IPS DF 4.7 (cell line): ENCODE measurements at regions not wholly inside any gene's neighbourhood (a gene's known extent, or its start where the extent isn't known, plus 50 kb on each side); places are given as distances from the start of the nearest gene placed in this dataset.
"Not testable (repeated sequence)": the region's sequence is repeated elsewhere in the genome, so short reads cannot be mapped to it uniquely, and the experiment has no call there.

ENCODE experiments used
- DNase-seq: peaks from one replicate; pipeline ENCODE4 v3.0.0-alpha.2; 2013; ENCODE audit warnings: low spot score; ENCODE audit errors: extremely low read depth

DNA sequence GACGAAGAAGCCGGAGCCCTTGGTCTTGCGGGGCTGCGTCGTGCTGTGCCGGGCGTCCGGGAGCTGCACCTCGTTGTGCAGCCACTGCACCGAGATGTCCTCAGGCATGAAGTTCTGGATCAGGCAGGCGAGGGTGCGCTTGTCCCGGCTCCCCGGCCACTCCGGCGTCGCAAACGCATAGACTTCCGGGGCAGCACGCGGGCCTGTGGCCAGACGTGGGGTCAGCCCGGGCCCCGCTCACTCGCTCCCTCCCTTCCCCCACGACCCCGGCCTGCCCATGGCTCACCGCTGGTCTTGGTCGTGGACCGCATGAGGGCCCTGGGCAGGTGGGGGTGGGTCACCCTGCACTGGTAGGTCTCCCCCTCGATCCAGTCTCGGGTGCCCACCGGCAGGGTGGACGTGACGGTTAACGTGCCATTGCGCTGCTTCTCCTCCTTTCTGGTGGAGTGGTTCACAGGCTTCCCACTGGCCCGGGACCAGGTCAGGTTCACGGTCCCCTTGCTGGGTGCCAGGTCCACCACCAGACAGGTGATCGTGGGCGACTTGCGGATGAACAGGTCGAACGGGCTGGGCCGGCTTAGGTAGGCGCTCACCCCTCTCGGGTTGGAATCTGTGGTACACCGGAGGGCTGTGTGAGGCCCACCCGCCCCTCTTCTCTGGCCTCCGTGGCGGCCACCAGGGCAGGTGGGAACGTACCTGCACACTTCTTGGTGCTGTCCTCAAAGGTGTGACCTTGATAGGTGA is 74.0 kb downstream of the TMEM121 start:
- not testable (repeated sequence) for DNase-seq

DNA sequence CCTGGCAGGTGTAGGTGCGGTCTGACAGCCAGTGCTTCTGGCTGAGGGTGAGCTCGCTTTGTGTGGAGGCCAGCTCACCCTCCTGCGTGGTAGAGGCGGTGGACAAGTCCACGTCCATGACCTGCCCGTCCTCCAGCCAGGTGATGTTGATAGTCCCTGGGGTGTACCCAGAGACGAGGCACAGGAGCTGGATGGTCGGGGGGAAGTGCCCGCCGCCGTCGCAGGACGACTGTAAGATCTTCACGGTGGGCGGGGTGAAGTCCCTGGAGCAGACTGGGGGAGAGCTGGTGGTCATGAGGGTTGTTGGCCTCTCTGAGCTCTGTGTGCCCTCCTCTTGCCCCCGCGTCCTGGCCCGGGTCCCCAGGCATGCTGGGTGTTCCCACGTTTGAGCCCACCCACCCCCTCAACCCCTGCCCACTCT is 74.6 kb downstream of the TMEM121 start:
- no peak for DNase-seq

DNA sequence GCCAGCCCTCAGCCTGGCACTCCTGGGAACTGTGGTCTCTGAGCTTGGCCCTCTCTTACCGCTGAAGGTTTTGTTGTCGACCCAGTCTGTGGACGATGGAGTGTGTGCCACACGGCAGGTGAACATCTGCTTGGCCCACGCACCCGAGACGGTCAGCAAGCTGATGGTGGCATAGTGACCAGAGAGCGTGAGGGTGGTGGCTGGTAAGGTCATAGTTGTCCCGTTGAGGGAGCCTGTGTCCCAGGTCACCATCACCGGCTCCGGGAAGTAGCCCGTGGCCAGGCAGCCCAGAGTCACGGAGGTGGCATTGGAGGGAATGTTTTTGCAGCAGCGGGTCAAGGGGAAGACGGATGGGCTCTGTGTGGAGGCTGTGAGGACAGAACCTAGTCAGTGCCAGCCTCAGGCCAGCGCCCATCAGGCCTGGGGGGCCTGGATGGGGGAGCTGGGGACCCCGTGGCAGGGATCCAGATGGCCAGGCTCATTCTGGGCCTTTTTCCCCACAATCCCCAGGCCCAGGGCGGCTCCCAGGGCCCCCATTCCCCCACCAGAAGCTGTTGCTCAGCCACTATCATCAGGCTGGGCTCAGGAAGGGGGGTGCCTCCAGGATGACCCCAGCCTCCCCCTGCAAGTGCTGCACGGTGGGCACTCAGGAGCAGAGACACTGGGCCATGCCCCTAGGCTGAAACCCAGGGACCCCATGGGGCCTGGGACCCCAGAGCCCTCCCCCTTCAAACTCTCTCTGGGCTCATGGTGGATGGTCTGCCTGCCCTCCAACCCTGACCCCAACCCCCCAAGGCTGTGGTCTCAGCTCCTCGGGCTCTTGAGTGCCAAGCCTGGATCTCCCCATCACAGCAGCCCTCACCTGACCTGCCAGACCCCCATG is 75.2 kb downstream of the TMEM121 start:
- no peak for DNase-seq

GRCh38 chr14:105602243-105602750 is 75.9 kb downstream of the TMEM121 start:
- DNase-seq, result no peak

DNA sequence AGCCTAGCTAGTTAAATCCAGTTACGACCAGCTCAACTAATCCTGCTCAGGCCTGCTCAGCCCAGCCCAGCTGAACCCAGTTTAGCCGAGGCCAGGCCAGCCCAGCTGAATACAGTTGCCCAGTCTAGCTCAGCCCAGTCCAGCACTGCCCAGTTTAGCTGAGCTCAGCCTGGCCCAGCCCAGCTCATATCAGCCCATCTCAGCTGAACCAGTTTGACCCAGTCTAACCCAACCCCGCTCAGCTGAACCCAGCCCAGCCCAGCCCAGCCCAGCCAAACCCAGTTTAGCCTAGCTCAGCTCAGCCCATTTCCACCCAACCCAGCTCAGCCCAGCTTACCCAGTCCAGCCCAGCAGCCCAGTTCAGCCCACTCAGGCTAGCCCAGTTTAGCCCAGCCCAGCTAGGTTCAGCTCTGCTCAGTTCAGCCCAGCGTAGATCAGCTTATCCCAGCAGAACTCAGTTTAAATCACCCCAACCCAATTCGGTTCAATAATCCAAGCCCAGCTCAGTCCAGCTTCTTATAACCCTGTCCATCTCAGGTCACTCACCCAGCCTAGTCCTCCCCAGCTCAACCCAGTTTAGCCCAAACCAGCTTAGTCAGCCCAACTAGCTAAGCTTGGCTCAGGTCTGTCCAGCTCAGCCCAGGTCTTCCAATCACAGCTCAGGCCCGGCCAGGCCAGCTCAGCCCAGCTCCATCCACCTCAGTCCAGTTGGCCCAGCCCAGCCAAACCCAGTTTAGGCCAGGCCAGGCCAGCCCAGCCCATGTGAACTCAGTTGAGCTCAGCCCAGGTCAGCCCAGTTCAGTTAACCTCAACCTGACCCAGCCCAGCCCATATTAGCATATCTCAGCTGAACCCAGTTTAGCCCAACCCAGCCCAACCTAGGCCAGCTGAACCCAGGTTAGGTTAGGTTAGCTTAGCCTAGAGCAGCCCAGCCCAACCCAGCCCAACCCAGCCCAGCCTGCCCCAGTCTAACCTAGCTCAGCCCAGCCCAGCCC is 76.7 kb downstream of the TMEM121 start:
- no peak for DNase-seq

DNA sequence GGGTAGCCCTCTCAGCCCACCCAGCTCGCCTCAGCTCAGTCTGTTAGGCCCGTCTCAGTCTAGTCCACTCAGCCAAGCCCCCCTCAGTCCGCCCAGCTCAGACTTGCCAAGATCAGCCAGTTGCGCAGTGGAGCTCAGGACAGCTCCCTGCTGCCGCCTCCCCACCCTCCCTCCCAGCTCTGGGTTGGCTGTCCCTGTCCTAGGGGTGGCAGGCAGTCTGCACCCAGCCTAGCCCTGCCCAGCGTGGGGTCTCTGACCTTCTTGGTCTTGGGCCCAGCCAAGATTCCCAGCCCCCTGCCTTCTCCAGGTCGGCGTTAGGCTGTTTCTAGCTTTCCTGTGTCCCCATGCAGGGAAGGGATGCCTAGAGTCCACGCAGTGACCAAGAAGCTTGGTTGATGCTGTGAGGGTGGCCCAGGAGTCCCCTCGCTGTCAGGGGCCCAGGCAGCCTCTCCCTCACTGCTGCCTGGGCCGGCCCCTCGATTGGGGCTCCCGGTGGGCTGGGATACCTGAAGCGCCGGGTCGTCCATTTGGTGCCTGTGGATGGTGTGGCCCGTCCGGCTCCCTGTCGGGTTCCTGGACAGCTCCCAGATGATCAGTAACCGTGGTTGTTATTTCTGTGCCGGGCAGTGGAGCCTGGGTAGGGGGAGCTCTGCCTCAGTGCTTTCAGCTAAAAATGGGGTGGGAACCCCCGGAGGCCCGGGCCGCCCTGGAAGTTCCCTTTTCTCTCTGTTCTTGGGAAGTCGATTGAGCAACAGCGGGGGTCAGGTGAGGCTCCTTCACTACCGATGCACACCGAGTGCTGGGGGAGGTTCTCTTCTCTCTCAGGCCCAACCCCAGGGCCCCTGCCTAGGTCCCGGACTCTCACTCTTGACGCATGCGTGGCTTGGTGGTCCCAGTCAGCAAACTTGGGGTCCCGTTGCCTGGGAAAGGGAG is 78.4 kb downstream of the TMEM121 start:
- DNase-seq, result not testable (repeated sequence)

- no peak for DNase-seq
Observed at GRCh38 chr14:105605464-105606304, 79.3 kb downstream of the TMEM121 start.

GRCh38 chr14:105606305-105606975 is 80.1 kb downstream of the TMEM121 start:
- not testable (repeated sequence) for DNase-seq

DNA sequence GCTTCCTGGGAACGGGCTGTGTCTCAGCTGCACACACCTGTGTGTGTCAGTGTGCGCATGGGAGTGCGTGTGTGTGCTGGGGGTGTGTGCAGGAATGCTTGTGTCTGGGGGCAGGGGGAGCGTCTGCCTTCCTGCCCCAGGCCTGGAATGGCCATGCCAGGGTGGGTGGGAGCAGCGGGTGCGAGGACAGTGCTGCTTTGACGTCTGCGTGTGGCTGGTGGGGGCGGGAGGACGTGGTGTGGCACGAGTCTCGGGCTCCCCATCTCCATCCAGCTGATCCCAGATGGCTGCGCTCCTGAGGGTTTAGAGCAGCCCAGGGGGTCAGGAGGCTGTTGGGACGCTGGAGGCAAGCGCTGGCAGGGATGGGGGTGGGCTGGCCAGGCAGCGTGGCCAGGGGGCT is 80.6 kb downstream of the TMEM121 start:
- not testable (repeated sequence) for DNase-seq

DNA sequence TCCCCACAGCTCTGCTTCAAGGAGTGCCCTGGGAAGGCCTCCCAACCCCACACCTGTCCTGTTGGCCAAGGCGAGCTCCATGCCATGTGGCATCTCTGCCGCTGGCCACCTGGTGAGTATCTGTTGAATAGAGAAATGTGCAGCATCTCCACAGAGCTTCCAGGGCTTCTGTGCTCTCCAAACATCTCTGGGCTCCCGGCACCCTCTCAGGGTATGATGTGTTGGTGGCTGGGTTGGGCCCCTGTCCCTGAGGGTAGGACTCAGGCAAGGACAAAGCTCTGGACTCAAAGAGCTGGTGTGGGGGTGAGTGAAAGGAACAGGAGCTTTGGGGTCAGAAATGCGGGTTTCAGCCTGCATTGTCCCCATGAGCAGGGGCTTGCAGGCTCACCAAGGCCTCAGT is 88.6 kb downstream of the TMEM121 start:
- DNase-seq, result not testable (repeated sequence)

DNA sequence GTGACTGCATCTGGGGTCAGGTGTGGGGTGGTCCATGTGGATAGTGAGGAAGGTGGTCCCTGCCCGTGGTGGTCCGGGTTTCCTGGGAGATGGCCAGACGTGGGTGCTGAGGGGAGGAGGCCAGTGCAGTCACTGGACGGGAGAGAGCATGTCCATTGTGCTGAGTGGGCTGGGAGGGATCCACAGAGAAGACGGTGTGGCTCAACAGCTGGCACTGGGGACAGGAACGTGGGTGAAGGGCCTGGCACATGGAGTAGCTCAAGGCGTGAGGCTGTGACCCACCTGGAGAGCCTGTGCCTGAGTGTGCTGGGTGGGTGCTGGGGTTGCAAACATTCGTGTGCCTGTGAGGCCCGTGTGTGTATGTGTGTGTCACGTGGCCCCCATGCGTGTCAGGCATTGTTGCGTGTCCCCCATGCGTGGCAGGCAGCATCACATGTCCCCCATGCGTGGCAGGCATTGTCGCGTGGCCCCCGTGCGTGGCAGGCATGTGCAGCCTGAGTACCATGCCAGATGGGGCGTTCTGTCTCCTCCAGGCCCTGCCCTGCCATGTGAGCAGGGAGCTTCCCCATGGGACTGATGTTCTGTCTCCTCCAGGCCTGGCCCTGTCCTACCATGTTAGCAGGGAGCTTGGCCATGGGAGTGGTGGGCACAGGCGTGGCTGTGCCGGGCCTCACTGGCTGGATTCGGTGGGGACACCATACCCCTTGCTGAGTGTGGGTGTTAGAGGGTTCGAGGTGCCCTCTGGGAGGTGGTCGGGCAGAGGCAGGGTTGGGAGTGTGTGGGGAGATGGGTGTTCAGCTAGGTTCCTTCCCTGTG is 89.8 kb downstream of the TMEM121 start:
- DNase-seq, result not testable (repeated sequence)

- no peak for DNase-seq
Observed at GRCh38 chr14:105616802-105617192, 90.4 kb downstream of the TMEM121 start.

DNA sequence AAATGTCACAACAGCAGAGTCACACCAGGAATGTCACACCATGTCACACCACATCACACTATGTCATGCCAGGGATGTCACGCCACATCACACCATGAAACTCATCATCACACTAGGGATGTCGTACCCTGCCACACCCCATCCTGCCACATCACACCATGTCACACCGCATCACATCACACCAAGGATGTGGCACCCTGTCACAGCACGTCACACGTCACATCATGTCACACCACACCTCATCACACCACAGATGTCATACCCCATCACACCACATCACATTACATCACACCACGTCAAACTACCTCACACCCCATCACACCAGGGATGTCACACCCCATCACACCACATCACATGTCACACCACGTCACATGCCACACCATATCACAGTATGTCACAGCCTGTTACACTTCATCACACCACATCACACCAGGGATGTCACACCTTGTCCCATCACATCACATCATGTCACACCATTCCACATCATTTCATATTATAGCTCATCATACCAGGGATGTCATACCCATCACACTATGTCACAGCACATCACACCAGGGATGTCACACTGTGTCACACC is 90.9 kb downstream of the TMEM121 start:
- no peak for DNase-seq

DNA sequence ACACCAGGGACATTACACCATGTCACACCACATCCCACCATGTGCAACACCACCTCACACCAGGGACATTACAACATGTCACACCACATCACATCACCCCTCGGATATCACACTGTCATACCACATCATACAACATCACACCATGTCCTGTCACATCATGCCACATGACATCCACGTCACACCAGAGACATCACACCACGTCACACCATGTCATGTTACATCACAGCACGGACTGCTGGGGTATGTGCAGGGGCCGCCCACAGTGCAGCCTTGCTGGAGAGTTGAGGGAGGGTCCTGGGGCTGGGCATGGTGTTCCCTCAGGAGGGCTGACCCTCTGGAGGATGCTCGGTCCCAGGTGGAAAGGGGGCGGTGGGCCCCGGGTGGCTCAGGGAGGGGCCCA is 91.4 kb downstream of the TMEM121 start:
- not testable (repeated sequence) for DNase-seq

GRCh38 chr14:105619324-105619723 is 92.9 kb downstream of the TMEM121 start:
- DNase-seq, result not testable (repeated sequence)

DNA sequence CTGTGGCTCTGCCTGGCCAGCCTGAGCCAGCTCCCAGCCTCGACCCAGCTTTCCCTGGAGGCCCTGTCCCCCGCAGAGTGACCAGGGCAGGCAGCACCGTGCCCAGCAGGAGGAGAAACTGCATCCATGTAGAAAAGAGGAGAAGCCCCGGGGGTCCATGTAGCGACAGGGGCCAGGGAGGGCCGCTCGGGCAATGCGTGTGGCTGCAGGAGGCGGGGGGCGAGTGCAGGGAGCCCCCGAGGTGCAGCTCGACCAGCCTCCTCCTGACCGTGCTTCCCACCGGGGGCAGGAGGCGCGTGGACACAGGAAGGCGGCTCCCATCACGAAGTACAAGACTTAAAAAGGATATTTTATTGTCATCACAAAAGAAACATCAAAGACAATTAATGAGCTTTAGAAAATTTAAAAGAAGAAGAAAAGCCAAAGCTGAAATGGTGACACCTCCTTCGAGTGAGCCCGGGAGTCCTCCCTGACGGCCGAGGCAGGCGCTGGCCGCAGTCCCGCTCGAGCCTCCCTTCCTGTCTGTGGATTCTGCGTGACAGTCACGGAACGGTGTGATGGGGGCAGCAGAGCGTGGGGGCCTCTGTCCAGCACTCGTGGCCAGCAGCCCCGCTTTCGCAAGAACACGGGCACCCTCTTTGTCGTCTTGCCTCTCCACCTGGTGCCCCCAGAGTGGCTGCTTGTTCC is 93.9 kb downstream of the TMEM121 start:
- DNase-seq, result not testable (repeated sequence)
